ENCODE measurements at regions not wholly inside any gene's neighbourhood (a gene's known extent, or its start where the extent isn't known, plus 50 kb on each side); places are given as distances from the start of the nearest gene placed in this dataset.

GRCh38 chr5:54862036-54862435 lies 123.4 kb downstream of the ESM1 start:
- TF ChIP-seq CTCF (IDR thresholded peaks at IDR 0.05), result no peak
- TF ChIP-seq POLR2A (IDR thresholded peaks at IDR 0.05), result no peak
